ENCODE measurements at regions not wholly inside any gene's neighbourhood (a gene's known extent, or its start where the extent isn't known, plus 50 kb on each side); places are given as distances from the start of the nearest gene placed in this dataset.

DNA sequence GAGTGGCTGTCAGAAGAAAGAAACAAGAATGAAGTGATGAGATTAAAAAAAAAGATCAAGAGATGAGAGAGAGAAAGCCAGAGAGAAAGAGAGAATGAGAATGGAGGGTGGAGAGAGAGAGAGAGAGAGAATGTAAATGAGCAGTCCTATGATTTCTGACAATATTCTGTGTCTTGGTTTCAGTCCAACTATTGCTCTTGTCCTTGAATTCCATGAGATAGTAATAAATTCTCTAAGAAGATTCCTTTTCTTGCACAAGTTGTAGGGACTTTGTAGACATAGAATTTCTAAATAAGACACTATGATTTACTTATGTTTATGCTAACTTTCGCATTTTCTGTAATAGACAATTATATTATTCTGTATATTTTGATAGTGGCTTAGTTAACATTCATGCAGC, 149.6 kb upstream of the CTSO start:
- TF ChIP-seq, protein P1, sequence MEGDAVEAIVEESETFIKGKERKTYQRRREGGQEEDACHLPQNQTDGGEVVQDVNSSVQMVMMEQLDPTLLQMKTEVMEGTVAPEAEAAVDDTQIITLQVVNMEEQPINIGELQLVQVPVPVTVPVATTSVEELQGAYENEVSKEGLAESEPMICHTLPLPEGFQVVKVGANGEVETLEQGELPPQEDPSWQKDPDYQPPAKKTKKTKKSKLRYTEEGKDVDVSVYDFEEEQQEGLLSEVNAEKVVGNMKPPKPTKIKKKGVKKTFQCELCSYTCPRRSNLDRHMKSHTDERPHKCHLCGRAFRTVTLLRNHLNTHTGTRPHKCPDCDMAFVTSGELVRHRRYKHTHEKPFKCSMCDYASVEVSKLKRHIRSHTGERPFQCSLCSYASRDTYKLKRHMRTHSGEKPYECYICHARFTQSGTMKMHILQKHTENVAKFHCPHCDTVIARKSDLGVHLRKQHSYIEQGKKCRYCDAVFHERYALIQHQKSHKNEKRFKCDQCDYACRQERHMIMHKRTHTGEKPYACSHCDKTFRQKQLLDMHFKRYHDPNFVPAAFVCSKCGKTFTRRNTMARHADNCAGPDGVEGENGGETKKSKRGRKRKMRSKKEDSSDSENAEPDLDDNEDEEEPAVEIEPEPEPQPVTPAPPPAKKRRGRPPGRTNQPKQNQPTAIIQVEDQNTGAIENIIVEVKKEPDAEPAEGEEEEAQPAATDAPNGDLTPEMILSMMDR (conservative IDR thresholded peaks at IDR 0.05), result no peak
- TF ChIP-seq ZFX (IDR thresholded peaks at IDR 0.05), result no peak
